ENCODE measurements at regions not wholly inside any gene's neighbourhood (a gene's known extent, or its start where the extent isn't known, plus 50 kb on each side); places are given as distances from the start of the nearest gene placed in this dataset.

- no peak for TF ChIP-seq CTCF (IDR thresholded peaks at IDR 0.05; ENCODE audit: insufficient read depth, low read length, poor library complexity, severe bottlenecking)
- no peak for DNase-seq (ENCODE audit: extremely low read depth, insufficient read length)
- no peaks in the 10 kb centered on the region for H3K36me3 ChIP-seq (ENCODE audit: control insufficient read depth, insufficient read depth, low read length)
Observed at GRCh38 chr7:138307633-138308032, 152.4 kb upstream of the TRIM24 start.

GRCh38 chr7:138308136-138308535, 151.9 kb upstream of the TRIM24 start:
- Histone ChIP-seq H3K4me3 (replicated peaks; ENCODE audit: low read depth, low read length) (no peak overlapping the region), H3K36me3 (ENCODE audit: control insufficient read depth, insufficient read depth, low read length) (no peaks in the 10 kb centered on the region), H3K27me3 (replicated peaks; ENCODE audit: control insufficient read depth, insufficient read depth, low read length) (no peaks in the 10 kb centered on the region)
- DNase-seq (ENCODE audit: extremely low read depth, insufficient read length): no peak
- no peak for TF ChIP-seq CTCF (IDR thresholded peaks at IDR 0.05; ENCODE audit: insufficient read depth, low read length, poor library complexity, severe bottlenecking)

More at GRCh38 chr7:138307633-138308032, 152.4 kb upstream of the TRIM24 start:
- Histone ChIP-seq H3K4me3 (replicated peaks; ENCODE audit: low read depth, low read length) (no peak overlapping the region), H3K27me3 (replicated peaks; ENCODE audit: control insufficient read depth, insufficient read depth, low read length) (no peaks in the 10 kb centered on the region)

GRCh38 chr7:138309186-138309585, 150.9 kb upstream of the TRIM24 start:
- no peaks in the 10 kb centered on the region for H3K27me3 ChIP-seq (replicated peaks; ENCODE audit: control insufficient read depth, insufficient read depth, low read length)
- DNase-seq (ENCODE audit: extremely low read depth, insufficient read length): no peak
- H3K4me3 ChIP-seq (replicated peaks; ENCODE audit: low read depth, low read length): no peak overlapping the region
- no peak for TF ChIP-seq CTCF (IDR thresholded peaks at IDR 0.05; ENCODE audit: insufficient read depth, low read length, poor library complexity, severe bottlenecking)
- H3K36me3 ChIP-seq (ENCODE audit: control insufficient read depth, insufficient read depth, low read length): no peaks in the 10 kb centered on the region

- no peak overlapping the region for H3K4me3 ChIP-seq (replicated peaks; ENCODE audit: low read depth, low read length)
- no peak for TF ChIP-seq CTCF (IDR thresholded peaks at IDR 0.05; ENCODE audit: insufficient read depth, low read length, poor library complexity, severe bottlenecking)
- DNase-seq (ENCODE audit: extremely low read depth, insufficient read length): no peak
Observed at GRCh38 chr7:138313829-138314178, 146.3 kb upstream of the TRIM24 start.

GRCh38 chr7:138316421-138317043, 143.5 kb upstream of the TRIM24 start:
- H3K27me3 ChIP-seq (replicated peaks; ENCODE audit: control insufficient read depth, insufficient read depth, low read length): no peaks in the 10 kb centered on the region
- H3K4me3 ChIP-seq (replicated peaks; ENCODE audit: low read depth, low read length): no peak overlapping the region
- DNase-seq (ENCODE audit: extremely low read depth, insufficient read length): no peak
- TF ChIP-seq CTCF (IDR thresholded peaks at IDR 0.05; ENCODE audit: insufficient read depth, low read length, poor library complexity, severe bottlenecking): no peak
- H3K36me3 ChIP-seq (ENCODE audit: control insufficient read depth, insufficient read depth, low read length): no peaks in the 10 kb centered on the region

More at GRCh38 chr7:138313829-138314178, 146.3 kb upstream of the TRIM24 start:
- Histone ChIP-seq H3K27me3 (replicated peaks; ENCODE audit: control insufficient read depth, insufficient read depth, low read length) (no peaks in the 10 kb centered on the region), H3K36me3 (ENCODE audit: control insufficient read depth, insufficient read depth, low read length) (no peaks in the 10 kb centered on the region)

All from GM06990 (cell line).